Panc1 (cell line): ENCODE measurements at regions not wholly inside any gene's neighbourhood (a gene's known extent, or its start where the extent isn't known, plus 50 kb on each side); places are given as distances from the start of the nearest gene placed in this dataset.

Experiments
- ATAC-seq: fragments of 200-7000 bp; cut with Tn5 transposase; 2 replicates; pipeline ENCODE4 v1.9.1; 2020; ENCODE audit warnings: mild to moderate bottlenecking, moderate library complexity
- BruUV-seq: library from RNA; stranded (reverse); fragments of 400-500 nt; replicated peaks from 2 replicates; lab custom pipeline; 2021; lab: Mats Ljungman, UMichigan
- CTCF ChIA-PET: fragments of 300-600 bp; sonication (Branson Sonifier 250); formaldehyde crosslinking; loops from one replicate; lab custom pipeline; 2022; ENCODE audit warnings: antibody characterized with exemption; lab: Charles Lee
- POLR2A ChIA-PET: fragments of 300-600 bp; sonication (Branson Sonifier 250); formaldehyde crosslinking; loops from one replicate; lab custom pipeline; 2022; ENCODE audit warnings: antibody characterized with exemption; lab: Charles Lee
- DNase-seq: peaks from one replicate; pipeline ENCODE4 v3.0.0-alpha.2; 2010; ENCODE audit warnings: low read depth, low spot score
- H3K27ac ChIP-seq: 2 replicates; pipeline ENCODE4 v1.5.1; 2011; ENCODE audit warnings: mild to moderate bottlenecking, low read length, inconsistent platforms
- H3K27me3 ChIP-seq: fragments of 200-500 bp; sonication (Bioruptor generic); 2 replicates; pipeline ENCODE4 v1.6.0; 2014; ENCODE audit warnings: low read length, inconsistent platforms; ENCODE audit not compliant: control insufficient read depth, insufficient read depth
- H3K36me3 ChIP-seq: fragments of 200-500 bp; sonication (Bioruptor generic); 2 replicates; pipeline ENCODE4 v1.5.1; 2014; ENCODE audit warnings: inconsistent platforms, mild to moderate bottlenecking, low read length, moderate library complexity; ENCODE audit not compliant: control insufficient read depth, insufficient read depth
- H3K4me1 ChIP-seq: 2 replicates; pipeline ENCODE4 v1.5.1; 2011; ENCODE audit warnings: inconsistent platforms, mild to moderate bottlenecking, low read length, moderate library complexity; ENCODE audit not compliant: control insufficient read depth, insufficient read depth
- H3K4me3 ChIP-seq, 2 experiments: 2 replicates each; pipeline ENCODE4 v1.5.1; 2011 to 2012; ENCODE audit warnings: low read depth in 2 of 2, low read length in 2 of 2, mild to moderate bottlenecking in 2 of 2, inconsistent platforms in 1 of 2, moderate library complexity in 1 of 2
- H3K9me3 ChIP-seq: fragments of 200-500 bp; sonication (Bioruptor generic); 2 replicates; pipeline ENCODE4 v1.5.1; 2014; ENCODE audit warnings: low read depth, mild to moderate bottlenecking, inconsistent platforms, low read length, moderate library complexity; ENCODE audit not compliant: control insufficient read depth, insufficient read depth
- CTCF ChIP-seq: fragments of 450-650 bp; IDR thresholded peaks from 2 replicates; pipeline ENCODE4 v1.5.1; 2017; ENCODE audit warnings: mild to moderate bottlenecking
- POLR2AphosphoS5 ChIP-seq: IDR thresholded peaks from 2 replicates; pipeline ENCODE4 v1.6.1; 2012; ENCODE audit warnings: mild to moderate bottlenecking, low read depth, low read length, moderate library complexity
- REST ChIP-seq, 2 experiments: IDR thresholded peaks; 2 replicates each; pipeline ENCODE4 v1.6.1; 2011 to 2012; ENCODE audit warnings: low read depth in 2 of 2, control low read depth in 1 of 2, low read length in 1 of 2, mild to moderate bottlenecking in 1 of 2, moderate library complexity in 1 of 2; ENCODE audit not compliant: insufficient read depth in 1 of 2
- SIN3A ChIP-seq: IDR thresholded peaks from 2 replicates; pipeline ENCODE4 v1.6.1; 2012; ENCODE audit warnings: low read depth, mild to moderate bottlenecking, low read length, moderate library complexity, borderline replicate concordance; ENCODE audit not compliant: insufficient read depth
- TCF7L2 ChIP-seq: IDR thresholded peaks from 2 replicates; pipeline ENCODE4 v1.6.1; 2011; ENCODE audit warnings: mild to moderate bottlenecking, low read depth, low read length, inconsistent platforms
- in situ Hi-C: cut with HindIII; loops from 2 replicates; pipeline ENCODE4 v1.10.0; 2016; ENCODE audit warnings: low sequenced_read_pairs, low pct_unique_long_range_greater_than_20kb
- intact Hi-C: fragments of 100-400 bp; cut with micrococcal nuclease; formaldehyde crosslinking; loops from one replicate; pipeline ENCODE4 v1.10.0; 2022; ENCODE audit not compliant: unreplicated experiment

GRCh38 chr21:16913010-16913409 is 599.8 kb upstream of the CXADR start:
- in situ Hi-C loops: no loop called here
- no TSS peak for BruUV-seq

GRCh38 chr21:16928439-16928838 is 584.4 kb upstream of the CXADR start:
- Histone ChIP-seq H3K27ac (no peak overlapping the region), H3K27me3 (no peaks in the 10 kb centered on the region), H3K9me3 (no peaks in the 10 kb centered on the region), H3K4me3 (no peak overlapping the region), H3K36me3 (no peaks in the 10 kb centered on the region), H3K4me1 (no peaks in the 10 kb centered on the region)
- TF ChIP-seq POLR2AphosphoS5 (no peak), SIN3A (no peak), CTCF (no peak), TCF7L2 (no peak), REST (IDR thresholded peaks at IDR 0.05; ENCODE audit: insufficient read depth in 1 of 2, low read depth in 2 of 2, low read length in 1 of 2) (no peak)
- no TSS peak for BruUV-seq
- no peak for DNase-seq
- ChIA-PET POLR2A (no interaction called here), CTCF (no interaction called here)
- no peak for ATAC-seq
- intact Hi-C loops: no loop called here
- in situ Hi-C loops: no loop called here

More at GRCh38 chr21:16913010-16913409, 599.8 kb upstream of the CXADR start:
- H3K27ac ChIP-seq: no peak overlapping the region
- H3K27me3 ChIP-seq: no peaks in the 10 kb centered on the region
- ATAC-seq (no peak), DNase-seq (no peak)
- no peaks in the 10 kb centered on the region for H3K9me3 ChIP-seq
- CTCF ChIA-PET: no interaction called here
- no peaks in the 10 kb centered on the region for H3K36me3 ChIP-seq
- no peak for TF ChIP-seq SIN3A
- no peak for TF ChIP-seq REST (IDR thresholded peaks at IDR 0.05; ENCODE audit: insufficient read depth in 1 of 2, low read depth in 2 of 2, low read length in 1 of 2)
- peak; percentile 17; the same call in 1 of the 2 replicates for TF ChIP-seq CTCF
- no peak for TF ChIP-seq TCF7L2
- no peak for TF ChIP-seq POLR2AphosphoS5
- no peaks in the 10 kb centered on the region for H3K4me1 ChIP-seq
- no peak overlapping the region for H3K4me3 ChIP-seq
- POLR2A ChIA-PET: no interaction called here
- intact Hi-C loops: no loop called here
